Endothelial cell of umbilical vein (primary cell): ENCODE measurements at regions not wholly inside any gene's neighbourhood (a gene's known extent, or its start where the extent isn't known, plus 50 kb on each side); places are given as distances from the start of the nearest gene placed in this dataset.

Source experiments
- EZH2 ChIP-seq: IDR thresholded peaks from 2 replicates; pipeline ENCODE4 v1.6.1; 2012; ENCODE audit warnings: borderline replicate concordance, low read depth, mild to moderate bottlenecking, moderate library complexity, low read length, inconsistent platforms; ENCODE audit not compliant: severe bottlenecking
- FOS ChIP-seq: IDR thresholded peaks from 2 replicates; pipeline ENCODE4 v1.6.1; 2011; ENCODE audit warnings: mild to moderate bottlenecking, low read length, moderate library complexity, borderline replicate concordance; ENCODE audit not compliant: insufficient read depth
- JUN ChIP-seq: IDR thresholded peaks from 2 replicates; pipeline ENCODE4 v1.6.1; 2011; ENCODE audit warnings: borderline replicate concordance, low read depth; ENCODE audit not compliant: insufficient read length, insufficient read depth
- MYC ChIP-seq: IDR thresholded peaks from one replicate; pipeline ENCODE4 v1.6.1; 2011; ENCODE audit warnings: mild to moderate bottlenecking, low read depth, low read length
- POLR2A ChIP-seq: IDR thresholded peaks from 2 replicates; pipeline ENCODE4 v1.6.1; 2012; ENCODE audit warnings: low read depth, mild to moderate bottlenecking, control low read depth, low read length
- POLR2AphosphoS5 ChIP-seq: IDR thresholded peaks from 2 replicates; pipeline ENCODE4 v1.6.1; 2012; ENCODE audit warnings: low read depth, mild to moderate bottlenecking, control low read depth, low read length, moderate library complexity; ENCODE audit not compliant: insufficient read depth
- TF ChIP-seq, protein P1 (sequence below): IDR thresholded peaks from 2 replicates; pipeline ENCODE4 v1.6.1; 2011; ENCODE audit not compliant: insufficient read depth, insufficient read length
- TF ChIP-seq, protein P2 (sequence below), 2 donors: IDR thresholded peaks; 1 replicate in 1 of 2; 2 replicates in 1 of 2; pipeline ENCODE4 v1.5.1; 2011; ENCODE audit warnings: low read length in 2 of 2, mild to moderate bottlenecking in 2 of 2, moderate library complexity in 2 of 2, control low read depth in 1 of 2, inconsistent platforms in 1 of 2, low read depth in 1 of 2; ENCODE audit not compliant: insufficient read depth in 1 of 2; ENCODE audit errors: extremely low read depth in 1 of 2

- TF ChIP-seq POLR2A (no peak), EZH2 (no peak), MYC (no peak), POLR2AphosphoS5 (no peak), JUN (no peak), FOS (no peak)
- TF ChIP-seq, protein P1, sequence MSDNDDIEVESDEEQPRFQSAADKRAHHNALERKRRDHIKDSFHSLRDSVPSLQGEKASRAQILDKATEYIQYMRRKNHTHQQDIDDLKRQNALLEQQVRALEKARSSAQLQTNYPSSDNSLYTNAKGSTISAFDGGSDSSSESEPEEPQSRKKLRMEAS: no peak
- TF ChIP-seq, protein P2, sequence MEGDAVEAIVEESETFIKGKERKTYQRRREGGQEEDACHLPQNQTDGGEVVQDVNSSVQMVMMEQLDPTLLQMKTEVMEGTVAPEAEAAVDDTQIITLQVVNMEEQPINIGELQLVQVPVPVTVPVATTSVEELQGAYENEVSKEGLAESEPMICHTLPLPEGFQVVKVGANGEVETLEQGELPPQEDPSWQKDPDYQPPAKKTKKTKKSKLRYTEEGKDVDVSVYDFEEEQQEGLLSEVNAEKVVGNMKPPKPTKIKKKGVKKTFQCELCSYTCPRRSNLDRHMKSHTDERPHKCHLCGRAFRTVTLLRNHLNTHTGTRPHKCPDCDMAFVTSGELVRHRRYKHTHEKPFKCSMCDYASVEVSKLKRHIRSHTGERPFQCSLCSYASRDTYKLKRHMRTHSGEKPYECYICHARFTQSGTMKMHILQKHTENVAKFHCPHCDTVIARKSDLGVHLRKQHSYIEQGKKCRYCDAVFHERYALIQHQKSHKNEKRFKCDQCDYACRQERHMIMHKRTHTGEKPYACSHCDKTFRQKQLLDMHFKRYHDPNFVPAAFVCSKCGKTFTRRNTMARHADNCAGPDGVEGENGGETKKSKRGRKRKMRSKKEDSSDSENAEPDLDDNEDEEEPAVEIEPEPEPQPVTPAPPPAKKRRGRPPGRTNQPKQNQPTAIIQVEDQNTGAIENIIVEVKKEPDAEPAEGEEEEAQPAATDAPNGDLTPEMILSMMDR (IDR thresholded peaks at IDR 0.05; ENCODE audit: extremely low read depth in 1 of 2, insufficient read depth in 1 of 2, low read depth in 1 of 2, low read length in 2 of 2): no peak
Observed at GRCh38 chr2:123644053-123644452, 381.0 kb upstream of the CNTNAP5 start.
